IMR-90 (cell line): ENCODE measurements at regions not wholly inside any gene's neighbourhood (a gene's known extent, or its start where the extent isn't known, plus 50 kb on each side); places are given as distances from the start of the nearest gene placed in this dataset.

Experiments
- ATAC-seq: fragments of 200-7000 bp; cut with Tn5 transposase; 2 replicates; pipeline ENCODE4 v1.9.1; 2020; ENCODE audit warnings: low read depth, mild to moderate bottlenecking, moderate library complexity
- BruUV-seq: library from RNA; stranded (reverse); fragments of 400-500 nt; replicated peaks from 2 replicates; lab custom pipeline; 2021; lab: Mats Ljungman, UMichigan
- CTCF ChIA-PET: fragments of 300-600 bp; formaldehyde crosslinking; extraction: SDS; loops from one replicate; lab custom pipeline; 2021; ENCODE audit warnings: antibody characterized with exemption; lab: Yijun Ruan, JAX
- POLR2A ChIA-PET: fragments of 300-600 bp; sonication (Branson Sonifier 250); formaldehyde crosslinking; loops from one replicate; lab custom pipeline; 2022; ENCODE audit warnings: antibody characterized with exemption; ENCODE audit not compliant: unreplicated experiment; lab: Charles Lee
- DNase-seq: peaks from one replicate; pipeline ENCODE4 v3.0.0; 2013
- H2AFZ ChIP-seq: replicated peaks from 2 replicates; pipeline ENCODE3; 2013; ENCODE audit warnings: low read length, mild to moderate bottlenecking; ENCODE audit not compliant: poor library complexity
- H2AK5ac ChIP-seq: 2 replicates; pipeline ENCODE4 v1.6.1; 2013; ENCODE audit warnings: low read depth, low read length, inconsistent platforms
- H2AK9ac ChIP-seq: replicated peaks from 2 replicates; pipeline ENCODE3; 2013; ENCODE audit warnings: mild to moderate bottlenecking, low read depth, low read length, moderate library complexity; ENCODE audit not compliant: poor library complexity
- H2BK120ac ChIP-seq: 2 replicates; pipeline ENCODE4 v1.6.1; 2013; ENCODE audit warnings: low read depth, low read length, inconsistent platforms
- H2BK15ac ChIP-seq: 3 replicates; pipeline ENCODE4 v1.6.1; 2013; ENCODE audit warnings: low read depth, low read length, inconsistent platforms
- H2BK20ac ChIP-seq: 2 replicates; pipeline ENCODE4 v1.6.1; 2013; ENCODE audit warnings: low read depth, mild to moderate bottlenecking, inconsistent platforms, low read length, moderate library complexity
- H2BK5ac ChIP-seq: 2 replicates; pipeline ENCODE4 v1.6.1; 2013; ENCODE audit warnings: mild to moderate bottlenecking, low read depth, low read length, inconsistent platforms; ENCODE audit not compliant: poor library complexity, severe bottlenecking
- H3K14ac ChIP-seq: replicated peaks from 2 replicates; pipeline ENCODE4 v1.6.1; 2013; ENCODE audit warnings: low read depth, low read length, inconsistent platforms
- H3K18ac ChIP-seq: 2 replicates; pipeline ENCODE4 v1.6.1; 2013; ENCODE audit warnings: low read depth, low read length, control low read depth
- H3K23ac ChIP-seq: 2 replicates; pipeline ENCODE4 v1.6.1; 2013; ENCODE audit warnings: low read depth, low read length, inconsistent platforms
- H3K27ac ChIP-seq: 2 replicates; pipeline ENCODE4 v1.5.1; 2013; ENCODE audit warnings: mild to moderate bottlenecking, control low read depth, low read length; ENCODE audit not compliant: insufficient read depth
- H3K27me3 ChIP-seq: 2 replicates; pipeline ENCODE4 v1.6.1; 2013; ENCODE audit warnings: low read length; ENCODE audit not compliant: control insufficient read depth, insufficient read depth
- H3K36me3 ChIP-seq: 2 replicates; pipeline ENCODE4 v1.6.1; 2013; ENCODE audit warnings: low read length, mixed read lengths; ENCODE audit not compliant: control insufficient read depth, insufficient read depth
- H3K4ac ChIP-seq: 2 replicates; pipeline ENCODE4 v1.6.1; 2013; ENCODE audit warnings: low read depth, low read length, inconsistent platforms
- H3K4me1 ChIP-seq: 2 replicates; pipeline ENCODE4 v1.6.1; 2013; ENCODE audit warnings: low read length, mixed read lengths; ENCODE audit not compliant: control insufficient read depth, insufficient read depth
- H3K4me2 ChIP-seq: 2 replicates; pipeline ENCODE4 v1.6.1; 2013; ENCODE audit warnings: low read depth, mild to moderate bottlenecking, control low read depth, low read length, moderate library complexity
- H3K4me3 ChIP-seq: 2 replicates; pipeline ENCODE4 v1.5.1; 2013; ENCODE audit warnings: low read depth, mild to moderate bottlenecking, control low read depth, low read length, moderate library complexity; ENCODE audit not compliant: insufficient read depth
- H3K56ac ChIP-seq: 2 replicates; pipeline ENCODE4 v1.6.1; 2013; ENCODE audit warnings: low read length, inconsistent platforms; ENCODE audit not compliant: insufficient read depth; ENCODE audit errors: extremely low read depth
- H3K79me1 ChIP-seq, 2 experiments: 2 replicates each; pipeline ENCODE4 v1.6.1; 2013; ENCODE audit warnings: low read length in 2 of 2, inconsistent platforms in 1 of 2, low read depth in 1 of 2
- H3K9ac ChIP-seq: 2 replicates; pipeline ENCODE4 v1.6.1; 2013; ENCODE audit warnings: low read depth, low read length, control low read depth
- H3K9me1 ChIP-seq: 2 replicates; pipeline ENCODE4 v1.6.1; 2013; ENCODE audit warnings: low read length, inconsistent platforms; ENCODE audit not compliant: insufficient read depth
- H3K9me3 ChIP-seq: 2 replicates; pipeline ENCODE4 v1.6.1; 2013; ENCODE audit warnings: low read length; ENCODE audit not compliant: control insufficient read depth, insufficient read depth
- H4K20me1 ChIP-seq: 2 replicates; pipeline ENCODE4 v1.6.1; 2013; ENCODE audit warnings: low read length, inconsistent platforms; ENCODE audit not compliant: insufficient read depth
- H4K5ac ChIP-seq: 2 replicates; pipeline ENCODE4 v1.6.1; 2013; ENCODE audit warnings: mild to moderate bottlenecking, low read depth, low read length, control low read depth
- H4K8ac ChIP-seq, 2 experiments: 2 replicates each; pipeline ENCODE4 v1.6.1; 2013; ENCODE audit warnings: low read depth in 2 of 2, low read length in 2 of 2, control low read depth in 1 of 2, inconsistent platforms in 1 of 2
- H4K91ac ChIP-seq: 2 replicates; pipeline ENCODE4 v1.6.1; 2013; ENCODE audit warnings: low read depth, low read length, inconsistent platforms; ENCODE audit not compliant: insufficient read depth
- BHLHE40 ChIP-seq: fragments of 150-350 bp; IDR thresholded peaks from 2 replicates; pipeline ENCODE4 v1.6.1; 2016; ENCODE audit warnings: mild to moderate bottlenecking, low read depth, low read length
- CEBPB ChIP-seq: IDR thresholded peaks from 2 replicates; pipeline ENCODE4 v1.6.1; 2012; ENCODE audit warnings: low read depth, low read length, improper control_type of control experiment
- CHD1 ChIP-seq: IDR thresholded peaks from 2 replicates; pipeline ENCODE4 v1.6.1; 2012; ENCODE audit warnings: low read depth, low read length, improper control_type of control experiment
- FOS ChIP-seq: fragments of 150-350 bp; IDR thresholded peaks from 2 replicates; pipeline ENCODE4 v1.6.1; 2016; ENCODE audit warnings: low read depth, low read length
- MAFK ChIP-seq: IDR thresholded peaks from 2 replicates; pipeline ENCODE4 v1.6.1; 2012; ENCODE audit warnings: low read depth, low read length, improper control_type of control experiment
- MAZ ChIP-seq: IDR thresholded peaks from 2 replicates; pipeline ENCODE4 v1.6.1; 2012; ENCODE audit warnings: low read depth, mild to moderate bottlenecking, low read length, improper control_type of control experiment, moderate library complexity, borderline replicate concordance
- MXI1 ChIP-seq: IDR thresholded peaks from 2 replicates; pipeline ENCODE4 v1.6.1; 2012; ENCODE audit warnings: low read depth, mild to moderate bottlenecking, low read length, moderate library complexity, borderline replicate concordance
- NFE2L2 ChIP-seq: fragments of 150-350 bp; IDR thresholded peaks from 2 replicates; pipeline ENCODE4 v1.6.1; 2016; ENCODE audit warnings: low read depth, mild to moderate bottlenecking, low read length
- POLR2A ChIP-seq: IDR thresholded peaks from 2 replicates; pipeline ENCODE4 v1.6.1; 2012; ENCODE audit warnings: mild to moderate bottlenecking, low read depth, low read length
- RAD21 ChIP-seq: IDR thresholded peaks from 2 replicates; pipeline ENCODE4 v1.6.1; 2012; ENCODE audit warnings: low read length, improper control_type of control experiment
- RCOR1 ChIP-seq: IDR thresholded peaks from 2 replicates; pipeline ENCODE4 v1.6.1; 2012; ENCODE audit warnings: mild to moderate bottlenecking, low read length, improper control_type of control experiment; ENCODE audit not compliant: insufficient replicate concordance
- RFX5 ChIP-seq: IDR thresholded peaks from 2 replicates; pipeline ENCODE4 v1.8.0; 2012; ENCODE audit warnings: low read depth, mild to moderate bottlenecking, low read length, moderate library complexity
- SMC3 ChIP-seq: fragments of 150-350 bp; IDR thresholded peaks from 2 replicates; pipeline ENCODE4 v1.6.1; 2016; ENCODE audit warnings: low read depth, mild to moderate bottlenecking, antibody characterized with exemption, low read length, moderate library complexity
- WGBS, 2 experiments: methylation state at CpG; one replicate each; pipeline versions ENCODE4 v1.1.5 to v1.1.7; 2013; ENCODE audit warnings: missing lambda C conversion rate in 2 of 2; ENCODE audit not compliant: insufficient read length in 1 of 2; ENCODE audit errors: extremely low coverage in 2 of 2; 5-methylcytosine and 5-hydroxymethylcytosine counted together
- dilution Hi-C: fragments of 300-500 bp; cut with HindIII; formaldehyde crosslinking; loops from one replicate; pipeline ENCODE4 v1.14.3; 2018; ENCODE audit warnings: low sequenced_read_pairs; ENCODE audit not compliant: unreplicated experiment
- in situ Hi-C: fragments of 300-500 bp; cut with MboI; formaldehyde crosslinking; loops from 3 replicates; pipeline ENCODE4 v1.14.3; 2019; ENCODE audit warnings: low sequenced_read_pairs, inconsistent platforms, mixed read lengths
- intact Hi-C: fragments of 100-400 bp; cut with micrococcal nuclease; formaldehyde crosslinking; loops from 2 replicates; pipeline ENCODE4 v1.10.0; 2022
- TF ChIP-seq, protein P1 (sequence below): conservative IDR thresholded peaks from 2 replicates; pipeline ENCODE4 v1.5.1; 2012; ENCODE audit warnings: mild to moderate bottlenecking, low read depth, low read length, improper control_type of control experiment
- TF ChIP-seq, protein P2 (sequence below): fragments of 150-350 bp; IDR thresholded peaks from 2 replicates; pipeline ENCODE4 v1.6.1; 2016; ENCODE audit warnings: low read depth, mild to moderate bottlenecking, low read length, moderate library complexity, borderline replicate concordance
- TF ChIP-seq, protein P3 (sequence below): fragments of 150-350 bp; IDR thresholded peaks from 2 replicates; pipeline ENCODE4 v1.6.1; 2017; ENCODE audit warnings: mild to moderate bottlenecking, antibody characterized with exemption, low read length, low read depth

- Histone ChIP-seq H2BK120ac (no peak overlapping the region), H3K27me3 (peaks cover 3% of the 10 kb centered on the region; the same call in 1 of the 2 replicates), H2BK5ac (no peak overlapping the region), H2AFZ (no peak overlapping the region), H3K9me1 (no peaks in the 10 kb centered on the region), H3K14ac (no peak overlapping the region), H3K79me1 (no peaks in the 10 kb centered on the region), H2BK15ac (no peak overlapping the region), H3K4me1 (no peaks in the 10 kb centered on the region), H3K9me3 (no peaks in the 10 kb centered on the region), H3K9ac (no peak overlapping the region), H3K27ac (no peak overlapping the region), H3K56ac (no peak overlapping the region), H3K4ac (no peak overlapping the region), H2BK20ac (no peak overlapping the region), H2AK5ac (no peak overlapping the region), H4K91ac (no peak overlapping the region), H3K4me2 (no peak overlapping the region), H4K8ac (no peak overlapping the region), H4K20me1 (no peaks in the 10 kb centered on the region), H3K36me3 (no peaks in the 10 kb centered on the region), H2AK9ac (no peak overlapping the region), H3K18ac (no peak overlapping the region), H3K23ac (no peak overlapping the region), H4K5ac (no peak overlapping the region), H3K4me3 (no peak overlapping the region)
- in situ Hi-C loops (no loop called here), dilution Hi-C loops (no loop called here), intact Hi-C loops (loop anchor here (10.0 kb wide), 1 partner anchor 64 kb away; no protein-coding TSS in a partner anchor)
- DNase-seq: no peak
- no peak for ATAC-seq
- ChIA-PET CTCF (no interaction called here), POLR2A (no interaction called here)
- no peak for TF ChIP-seq CEBPB
- TF ChIP-seq, protein P1, sequence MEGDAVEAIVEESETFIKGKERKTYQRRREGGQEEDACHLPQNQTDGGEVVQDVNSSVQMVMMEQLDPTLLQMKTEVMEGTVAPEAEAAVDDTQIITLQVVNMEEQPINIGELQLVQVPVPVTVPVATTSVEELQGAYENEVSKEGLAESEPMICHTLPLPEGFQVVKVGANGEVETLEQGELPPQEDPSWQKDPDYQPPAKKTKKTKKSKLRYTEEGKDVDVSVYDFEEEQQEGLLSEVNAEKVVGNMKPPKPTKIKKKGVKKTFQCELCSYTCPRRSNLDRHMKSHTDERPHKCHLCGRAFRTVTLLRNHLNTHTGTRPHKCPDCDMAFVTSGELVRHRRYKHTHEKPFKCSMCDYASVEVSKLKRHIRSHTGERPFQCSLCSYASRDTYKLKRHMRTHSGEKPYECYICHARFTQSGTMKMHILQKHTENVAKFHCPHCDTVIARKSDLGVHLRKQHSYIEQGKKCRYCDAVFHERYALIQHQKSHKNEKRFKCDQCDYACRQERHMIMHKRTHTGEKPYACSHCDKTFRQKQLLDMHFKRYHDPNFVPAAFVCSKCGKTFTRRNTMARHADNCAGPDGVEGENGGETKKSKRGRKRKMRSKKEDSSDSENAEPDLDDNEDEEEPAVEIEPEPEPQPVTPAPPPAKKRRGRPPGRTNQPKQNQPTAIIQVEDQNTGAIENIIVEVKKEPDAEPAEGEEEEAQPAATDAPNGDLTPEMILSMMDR: no peak
- no peak for TF ChIP-seq FOS
- TF ChIP-seq MAFK: no peak
- no peak for TF ChIP-seq CHD1
- TF ChIP-seq, protein P2, sequence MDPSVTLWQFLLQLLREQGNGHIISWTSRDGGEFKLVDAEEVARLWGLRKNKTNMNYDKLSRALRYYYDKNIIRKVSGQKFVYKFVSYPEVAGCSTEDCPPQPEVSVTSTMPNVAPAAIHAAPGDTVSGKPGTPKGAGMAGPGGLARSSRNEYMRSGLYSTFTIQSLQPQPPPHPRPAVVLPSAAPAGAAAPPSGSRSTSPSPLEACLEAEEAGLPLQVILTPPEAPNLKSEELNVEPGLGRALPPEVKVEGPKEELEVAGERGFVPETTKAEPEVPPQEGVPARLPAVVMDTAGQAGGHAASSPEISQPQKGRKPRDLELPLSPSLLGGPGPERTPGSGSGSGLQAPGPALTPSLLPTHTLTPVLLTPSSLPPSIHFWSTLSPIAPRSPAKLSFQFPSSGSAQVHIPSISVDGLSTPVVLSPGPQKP: no peak
- TF ChIP-seq RAD21: no peak
- TF ChIP-seq RFX5: no peak
- TF ChIP-seq BHLHE40: no peak
- TF ChIP-seq, protein P3, sequence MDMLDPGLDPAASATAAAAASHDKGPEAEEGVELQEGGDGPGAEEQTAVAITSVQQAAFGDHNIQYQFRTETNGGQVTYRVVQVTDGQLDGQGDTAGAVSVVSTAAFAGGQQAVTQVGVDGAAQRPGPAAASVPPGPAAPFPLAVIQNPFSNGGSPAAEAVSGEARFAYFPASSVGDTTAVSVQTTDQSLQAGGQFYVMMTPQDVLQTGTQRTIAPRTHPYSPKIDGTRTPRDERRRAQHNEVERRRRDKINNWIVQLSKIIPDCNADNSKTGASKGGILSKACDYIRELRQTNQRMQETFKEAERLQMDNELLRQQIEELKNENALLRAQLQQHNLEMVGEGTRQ: no peak
- no peak for TF ChIP-seq MXI1
- TF ChIP-seq NFE2L2: no peak
- TF ChIP-seq RCOR1: no peak
- TF ChIP-seq POLR2A: no peak
- TF ChIP-seq SMC3: no peak
- TF ChIP-seq MAZ: no peak
- no CpG with 5 or more reads among the region's 4 CpGs for WGBS, 2 experiments
- no TSS peak for BruUV-seq
These were observed 78.5 kb upstream of the PTPRM start for GRCh38 chr18:7488571-7488970.
